Skeletal muscle tissue (tissue), 3 donors: ENCODE measurements at regions not wholly inside any gene's neighbourhood (a gene's known extent, or its start where the extent isn't known, plus 50 kb on each side); places are given as distances from the start of the nearest gene placed in this dataset.

Experiments used
- H3K27ac ChIP-seq: one replicate; pipeline ENCODE4 v1.7.0; 2013; ENCODE audit warnings: mild to moderate bottlenecking, low read depth, low read length, inconsistent platforms
- H3K27me3 ChIP-seq, 3 donors: one replicate each; pipeline ENCODE4 v1.7.0; 2013; ENCODE audit warnings: low read length in 3 of 3; ENCODE audit not compliant: control insufficient read depth in 3 of 3, insufficient read depth in 3 of 3
- H3K36me3 ChIP-seq, 3 donors: one replicate each; pipeline ENCODE4 v1.7.0; 2013; ENCODE audit warnings: low read length in 3 of 3; ENCODE audit not compliant: control insufficient read depth in 3 of 3, insufficient read depth in 3 of 3
- H3K4me1 ChIP-seq, 3 donors: one replicate each; pipeline ENCODE4 v1.7.0; 2013; ENCODE audit warnings: low read length in 3 of 3, mild to moderate bottlenecking in 3 of 3; ENCODE audit not compliant: control insufficient read depth in 3 of 3, insufficient read depth in 3 of 3
- H3K4me3 ChIP-seq, 3 donors: one replicate each; pipeline ENCODE4 v1.7.0; 2013; ENCODE audit warnings: low read length in 3 of 3
- H3K9ac ChIP-seq, 3 donors: one replicate each; pipeline ENCODE4 v1.7.0; 2013; ENCODE audit warnings: low read length in 3 of 3, mild to moderate bottlenecking in 3 of 3, moderate library complexity in 2 of 3, low read depth in 1 of 3
- H3K9me3 ChIP-seq, 3 donors: one replicate each; pipeline ENCODE4 v1.7.0; 2013; ENCODE audit warnings: low read length in 3 of 3; ENCODE audit not compliant: control insufficient read depth in 3 of 3
- donor health status: Osteomylitis.

- Histone ChIP-seq H3K4me3 (no peak overlapping the region), H3K36me3 (no peaks in the 10 kb centered on the region), H3K9me3 (no peaks in the 10 kb centered on the region), H3K9ac (no peak overlapping the region), H3K27me3 (no peaks in the 10 kb centered on the region), H3K27ac (no peak overlapping the region), H3K4me1 (no peaks in the 10 kb centered on the region)
These were observed 639.0 kb upstream of the SORCS1 start for GRCh38 chr10:107803546-107803945.

DNA sequence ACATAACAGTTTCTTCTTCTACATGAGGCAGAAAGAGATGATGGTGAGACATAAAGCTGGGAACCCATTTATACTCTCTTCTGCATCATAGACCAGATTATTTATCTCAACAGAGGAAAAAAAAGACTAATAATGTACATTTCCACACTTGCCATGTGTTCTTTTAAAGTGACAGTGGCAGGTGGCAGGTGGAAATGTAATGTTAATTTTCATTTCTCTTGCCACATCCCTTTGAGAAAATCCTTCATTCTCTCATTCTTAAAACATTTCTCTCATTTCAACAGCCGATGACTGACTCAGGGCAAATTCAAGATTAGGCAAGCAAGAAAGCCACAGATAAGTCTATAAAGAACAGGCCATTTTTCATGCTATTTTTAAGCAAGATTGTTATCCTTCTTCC, 635.6 kb upstream of the SORCS1 start:
- no peaks in the 10 kb centered on the region for H3K9me3 ChIP-seq
- H3K36me3 ChIP-seq, result no peaks in the 10 kb centered on the region
- no peak overlapping the region for H3K27ac ChIP-seq
- no peaks in the 10 kb centered on the region for H3K27me3 ChIP-seq
- H3K4me1 ChIP-seq, result no peaks in the 10 kb centered on the region
- H3K4me3 ChIP-seq, result no peak overlapping the region
- H3K9ac ChIP-seq, result no peak overlapping the region

GRCh38 chr10:107790271-107790670, 625.8 kb upstream of the SORCS1 start:
- H3K36me3 ChIP-seq, result no peaks in the 10 kb centered on the region
- H3K4me3 ChIP-seq, result no peak overlapping the region
- H3K9me3 ChIP-seq, result peaks cover 0 to 4% (median 3%) of the 10 kb centered on the region in 3 donors
- no peak overlapping the region for H3K9ac ChIP-seq
- no peaks in the 10 kb centered on the region for H3K27me3 ChIP-seq
- no peaks in the 10 kb centered on the region for H3K4me1 ChIP-seq
- no peak overlapping the region for H3K27ac ChIP-seq

GRCh38 chr10:107771066-107771465, 606.6 kb upstream of the SORCS1 start:
- no peak overlapping the region for H3K9ac ChIP-seq

GRCh38 chr10:107767185-107767584, 602.7 kb upstream of the SORCS1 start:
- H3K27me3 ChIP-seq, result peaks cover 0 to 2% (median 0%) of the 10 kb centered on the region in 3 donors
- no peaks in the 10 kb centered on the region for H3K4me1 ChIP-seq
- H3K4me3 ChIP-seq, result no peak overlapping the region
- H3K9ac ChIP-seq, result no peak overlapping the region
- no peak overlapping the region for H3K27ac ChIP-seq
- no peaks in the 10 kb centered on the region for H3K36me3 ChIP-seq
- peaks cover 0 to 2% (median 0%) of the 10 kb centered on the region in 3 donors for H3K9me3 ChIP-seq

More at GRCh38 chr10:107771066-107771465, 606.6 kb upstream of the SORCS1 start:
- Histone ChIP-seq H3K27me3 (peaks cover 0 to 2% (median 0%) of the 10 kb centered on the region in 3 donors), H3K4me1 (no peaks in the 10 kb centered on the region), H3K27ac (no peak overlapping the region), H3K4me3 (no peak overlapping the region), H3K9me3 (peaks cover 0 to 6% (median 0%) of the 10 kb centered on the region in 3 donors), H3K36me3 (no peaks in the 10 kb centered on the region)

DNA sequence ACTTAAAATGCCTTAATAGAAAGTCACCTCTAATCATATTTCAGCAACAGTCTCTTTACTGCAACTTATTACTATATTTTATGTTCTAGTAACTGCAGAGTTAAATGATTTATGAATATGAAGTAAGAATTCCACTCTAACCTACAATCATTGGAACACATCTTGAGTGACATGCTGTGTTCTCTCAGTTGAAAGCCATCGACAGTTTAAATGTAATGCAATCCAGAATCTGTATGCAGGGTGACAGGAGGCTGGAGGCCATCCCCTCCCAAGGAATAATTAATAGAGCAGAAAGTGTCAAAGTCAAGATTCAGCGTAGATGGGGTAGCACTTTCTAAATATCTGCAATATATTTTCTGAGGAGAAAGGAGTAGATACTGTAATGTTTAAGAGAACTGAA, 590.3 kb upstream of the SORCS1 start:
- no peak overlapping the region for H3K27ac ChIP-seq
- H3K9ac ChIP-seq, result no peak overlapping the region
- no peaks in the 10 kb centered on the region for H3K9me3 ChIP-seq
- H3K27me3 ChIP-seq, result no peaks in the 10 kb centered on the region
- no peaks in the 10 kb centered on the region for H3K4me1 ChIP-seq
- no peaks in the 10 kb centered on the region for H3K36me3 ChIP-seq
- no peak overlapping the region for H3K4me3 ChIP-seq

DNA sequence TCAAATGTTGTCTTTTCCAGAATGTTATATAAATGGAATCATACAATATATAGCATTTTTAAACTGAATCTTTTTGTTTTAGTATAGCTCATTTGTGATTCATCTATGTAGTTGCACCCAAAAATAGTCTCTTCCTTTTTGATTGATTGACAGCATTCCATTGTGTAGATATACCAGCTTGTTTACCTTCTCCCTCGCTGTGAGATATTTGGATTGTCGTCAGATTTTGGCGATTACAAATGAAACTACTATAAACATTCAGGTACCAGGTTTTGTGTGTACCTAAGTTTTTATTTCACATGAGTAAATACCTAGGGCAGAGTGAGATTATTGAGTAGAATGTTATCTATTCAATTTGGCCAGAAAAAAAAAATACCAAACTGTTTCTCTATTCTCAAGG, 584.7 kb upstream of the SORCS1 start:
- no peak overlapping the region for H3K4me3 ChIP-seq
- H3K9ac ChIP-seq, result no peak overlapping the region
- H3K36me3 ChIP-seq, result no peaks in the 10 kb centered on the region
- H3K27me3 ChIP-seq, result no peaks in the 10 kb centered on the region
- H3K9me3 ChIP-seq, result peaks cover 0 to 1% (median 0%) of the 10 kb centered on the region in 3 donors
- H3K27ac ChIP-seq, result no peak overlapping the region
- H3K4me1 ChIP-seq, result no peaks in the 10 kb centered on the region

DNA sequence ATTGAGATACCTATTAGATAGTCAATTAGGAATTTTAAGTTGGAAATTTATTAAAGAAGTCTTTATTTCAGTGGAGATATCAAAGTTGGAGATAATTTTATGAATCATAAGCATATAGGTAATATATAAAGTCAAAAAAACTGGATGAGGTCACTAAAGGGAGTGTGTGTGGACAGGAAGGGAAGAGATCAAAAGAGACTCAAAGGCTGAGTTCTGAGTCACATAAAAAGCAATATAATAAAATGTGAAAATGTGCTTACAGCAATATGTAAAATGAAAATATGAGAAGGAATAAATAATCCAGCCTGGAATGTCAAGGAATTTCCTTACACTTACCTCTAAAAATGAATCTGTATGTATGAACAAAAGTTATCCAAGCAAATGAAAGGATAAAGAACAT, 583.3 kb upstream of the SORCS1 start:
- Histone ChIP-seq H3K36me3 (no peaks in the 10 kb centered on the region), H3K4me1 (no peaks in the 10 kb centered on the region), H3K27ac (no peak overlapping the region), H3K27me3 (no peaks in the 10 kb centered on the region), H3K9ac (no peak overlapping the region), H3K4me3 (no peak overlapping the region), H3K9me3 (peaks cover 0 to 1% (median 0%) of the 10 kb centered on the region in 3 donors)

- H3K27ac ChIP-seq, result no peak overlapping the region
- H3K4me1 ChIP-seq, result no peaks in the 10 kb centered on the region
- H3K36me3 ChIP-seq, result no peaks in the 10 kb centered on the region
- no peak overlapping the region for H3K9ac ChIP-seq
- H3K4me3 ChIP-seq, result no peak overlapping the region
- peaks cover 0 to 1% (median 0%) of the 10 kb centered on the region in 3 donors for H3K9me3 ChIP-seq
- H3K27me3 ChIP-seq, result no peaks in the 10 kb centered on the region
These were observed 577.5 kb upstream of the SORCS1 start for GRCh38 chr10:107741971-107742370.

- H3K9ac ChIP-seq, result no peak overlapping the region
These were observed 576.6 kb upstream of the SORCS1 start for GRCh38 chr10:107740962-107741690.

More at GRCh38 chr10:107740962-107741690, 576.6 kb upstream of the SORCS1 start:
- Histone ChIP-seq H3K4me3 (no peak overlapping the region), H3K4me1 (no peaks in the 10 kb centered on the region), H3K27ac (no peak overlapping the region), H3K27me3 (no peaks in the 10 kb centered on the region), H3K9me3 (peaks cover 0 to 1% (median 0%) of the 10 kb centered on the region in 3 donors), H3K36me3 (no peaks in the 10 kb centered on the region)
